Fibroblast of skin of abdomen (primary cell): ENCODE measurements at regions not wholly inside any gene's neighbourhood (a gene's known extent, or its start where the extent isn't known, plus 50 kb on each side); places are given as distances from the start of the nearest gene placed in this dataset.

ENCODE experiments used
- DNase-seq: peaks from one replicate; pipeline ENCODE4 v3.0.0-alpha.2; 2013

- no peak for DNase-seq
Observed at GRCh38 chr7:7060828-7061599, 121.3 kb upstream of the C1GALT1 start.

- DNase-seq, result no peak
Observed at GRCh38 chr7:7077945-7078344, 104.4 kb upstream of the C1GALT1 start.

- no peak for DNase-seq
Observed at GRCh38 chr7:7080802-7081201, 101.5 kb upstream of the C1GALT1 start.

- DNase-seq, result no peak
Observed at GRCh38 chr7:7090460-7090859, 91.9 kb upstream of the C1GALT1 start.

- no peak for DNase-seq
Observed at GRCh38 chr7:7098280-7098818, 84.0 kb upstream of the C1GALT1 start.

- peak; percentile 92 for DNase-seq
Observed at GRCh38 chr7:7099584-7100014, 82.7 kb upstream of the C1GALT1 start.

GRCh38 chr7:7100432-7100849 is 81.9 kb upstream of the C1GALT1 start:
- DNase-seq, result no peak

GRCh38 chr7:7102906-7103305 is 79.4 kb upstream of the C1GALT1 start:
- DNase-seq, result no peak

- peak; percentile 62 for DNase-seq
Observed at GRCh38 chr7:7103343-7104313, 78.7 kb upstream of the C1GALT1 start.

- no peak for DNase-seq
Observed at GRCh38 chr7:7104314-7104698, 78.0 kb upstream of the C1GALT1 start.

- no peak for DNase-seq
Observed at GRCh38 chr7:7104971-7105370, 77.4 kb upstream of the C1GALT1 start.

- no peak for DNase-seq
Observed at GRCh38 chr7:7105800-7106582, 76.4 kb upstream of the C1GALT1 start.

GRCh38 chr7:7108931-7109330 is 73.4 kb upstream of the C1GALT1 start:
- no peak for DNase-seq

- DNase-seq, result no peak
Observed at GRCh38 chr7:7109934-7110333, 72.4 kb upstream of the C1GALT1 start.

GRCh38 chr7:7110706-7111105 is 71.6 kb upstream of the C1GALT1 start:
- DNase-seq, result peak; percentile 8

GRCh38 chr7:7112868-7113267 is 69.5 kb upstream of the C1GALT1 start:
- no peak for DNase-seq

GRCh38 chr7:7114575-7115291 is 67.6 kb upstream of the C1GALT1 start:
- no peak for DNase-seq

GRCh38 chr7:7117935-7118586 is 64.3 kb upstream of the C1GALT1 start:
- no peak for DNase-seq

- no peak for DNase-seq
Observed at GRCh38 chr7:7118822-7119221, 63.5 kb upstream of the C1GALT1 start.

GRCh38 chr7:7119729-7120128 is 62.6 kb upstream of the C1GALT1 start:
- DNase-seq, result no peak

GRCh38 chr7:7122033-7122478 is 60.3 kb upstream of the C1GALT1 start:
- DNase-seq, result peak; percentile 2
